Testis (tissue), 2 donors: ENCODE measurements at regions not wholly inside any gene's neighbourhood (a gene's known extent, or its start where the extent isn't known, plus 50 kb on each side); places are given as distances from the start of the nearest gene placed in this dataset.

Experiments
- POLR2A ChIP-seq: fragments of 450-650 bp; IDR thresholded peaks from one replicate; pipeline ENCODE4 v1.6.1; 2017; ENCODE audit warnings: antibody characterized with exemption, mild to moderate bottlenecking, moderate library complexity
- TF ChIP-seq, protein P1 (sequence below), 3 experiments: fragments of 450-650 bp in 2 of 3; fragments of 200-600 bp in 1 of 3; sonication (generic) in 1 of 3; IDR thresholded peaks; one replicate each; pipeline ENCODE4 v1.5.1; 2016 to 2019; ENCODE audit warnings: antibody characterized with exemption in 3 of 3, mild to moderate bottlenecking in 2 of 3, moderate library complexity in 1 of 3

DNA sequence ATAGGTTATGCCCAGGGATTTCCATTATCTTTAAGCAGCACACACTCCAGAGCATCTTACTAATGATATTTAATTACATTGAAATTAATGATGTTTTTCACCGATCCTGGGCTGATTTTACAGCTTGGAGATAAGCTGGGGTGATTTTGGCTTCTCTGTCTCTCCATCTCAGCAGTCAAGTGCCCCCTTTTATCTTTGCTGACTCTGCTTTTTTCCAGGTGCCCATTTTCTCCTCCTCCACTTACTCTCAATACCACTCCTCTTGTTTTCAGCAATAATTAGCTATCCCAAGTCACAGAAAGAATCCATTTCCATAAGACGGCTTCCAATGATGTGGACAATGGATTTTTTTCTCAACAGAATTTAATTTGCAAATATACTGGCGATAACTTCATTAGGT, 266.7 kb downstream of the GBA3 start:
- TF ChIP-seq, protein P1, sequence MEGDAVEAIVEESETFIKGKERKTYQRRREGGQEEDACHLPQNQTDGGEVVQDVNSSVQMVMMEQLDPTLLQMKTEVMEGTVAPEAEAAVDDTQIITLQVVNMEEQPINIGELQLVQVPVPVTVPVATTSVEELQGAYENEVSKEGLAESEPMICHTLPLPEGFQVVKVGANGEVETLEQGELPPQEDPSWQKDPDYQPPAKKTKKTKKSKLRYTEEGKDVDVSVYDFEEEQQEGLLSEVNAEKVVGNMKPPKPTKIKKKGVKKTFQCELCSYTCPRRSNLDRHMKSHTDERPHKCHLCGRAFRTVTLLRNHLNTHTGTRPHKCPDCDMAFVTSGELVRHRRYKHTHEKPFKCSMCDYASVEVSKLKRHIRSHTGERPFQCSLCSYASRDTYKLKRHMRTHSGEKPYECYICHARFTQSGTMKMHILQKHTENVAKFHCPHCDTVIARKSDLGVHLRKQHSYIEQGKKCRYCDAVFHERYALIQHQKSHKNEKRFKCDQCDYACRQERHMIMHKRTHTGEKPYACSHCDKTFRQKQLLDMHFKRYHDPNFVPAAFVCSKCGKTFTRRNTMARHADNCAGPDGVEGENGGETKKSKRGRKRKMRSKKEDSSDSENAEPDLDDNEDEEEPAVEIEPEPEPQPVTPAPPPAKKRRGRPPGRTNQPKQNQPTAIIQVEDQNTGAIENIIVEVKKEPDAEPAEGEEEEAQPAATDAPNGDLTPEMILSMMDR (IDR thresholded peaks at IDR 0.05), result no peak
- TF ChIP-seq POLR2A, result no peak
